ENCODE measurements at regions not wholly inside any gene's neighbourhood (a gene's known extent, or its start where the extent isn't known, plus 50 kb on each side); places are given as distances from the start of the nearest gene placed in this dataset.

DNA sequence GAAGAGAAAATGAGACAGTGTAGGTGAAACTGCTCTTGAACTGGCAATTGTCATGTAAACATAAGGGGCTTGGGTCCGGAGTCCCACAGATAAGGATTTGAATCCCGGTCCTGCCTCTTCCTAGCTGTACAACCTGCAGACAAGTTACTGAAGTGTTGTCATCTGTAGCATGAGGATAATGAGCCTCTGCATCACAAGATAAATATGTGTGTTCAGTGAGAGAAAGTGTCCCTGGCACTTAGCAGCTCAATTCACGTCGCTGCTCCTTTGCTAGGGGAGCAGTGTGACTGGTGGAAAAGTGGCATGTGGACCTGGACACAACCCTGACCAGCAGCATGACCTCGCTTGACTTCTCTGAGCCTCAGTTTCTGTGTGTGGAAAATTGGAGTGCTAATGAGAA lies 73.7 kb upstream of the NECTIN1 start:
- TF ChIP-seq EZH2phosphoT487 (IDR thresholded peaks at IDR 0.05; ENCODE audit: insufficient read depth, low read depth) (no peak), EZH2 (IDR thresholded peaks at IDR 0.05; ENCODE audit: insufficient read depth, poor library complexity, severe bottlenecking) (no peak)

All from GM23248 (cell line).